Thymus (tissue), 11 donors: ENCODE measurements at regions not wholly inside any gene's neighbourhood (a gene's known extent, or its start where the extent isn't known, plus 50 kb on each side); places are given as distances from the start of the nearest gene placed in this dataset.
A peak's percentile ranks its signal among the peaks of the same experiment; 100 is the strongest.
"Not testable (repeated sequence)": the region's sequence is repeated elsewhere in the genome, so short reads cannot be mapped to it uniquely, and the experiment has no call there.

Source experiments
- DNase-seq, 9 donors: peaks; one replicate each; pipeline ENCODE4 v3.0.0-alpha.2; 2013; ENCODE audit warnings: low spot score in 9 of 9, low read depth in 6 of 9, missing footprints in 1 of 9
- H3K27ac ChIP-seq, 2 donors: one replicate each; pipeline ENCODE4 v1.5.1; 2013; ENCODE audit warnings: control low read depth in 1 of 2, low read depth in 1 of 2, low read length in 1 of 2, mild to moderate bottlenecking in 1 of 2, moderate library complexity in 1 of 2
- H3K27me3 ChIP-seq, 2 donors: one replicate each; pipeline ENCODE4 v1.5.1; 2013; ENCODE audit warnings: low read length in 1 of 2; ENCODE audit not compliant: control insufficient read depth in 2 of 2, insufficient read depth in 1 of 2
- H3K36me3 ChIP-seq, 2 donors: one replicate each; pipeline ENCODE4 v1.5.1; 2013; ENCODE audit warnings: low read length in 1 of 2, mild to moderate bottlenecking in 1 of 2, moderate library complexity in 1 of 2; ENCODE audit not compliant: control insufficient read depth in 2 of 2, insufficient read depth in 2 of 2
- H3K4me1 ChIP-seq, 2 donors: one replicate each; pipeline ENCODE4 v1.5.1; 2013; ENCODE audit warnings: low read length in 2 of 2; ENCODE audit not compliant: control insufficient read depth in 2 of 2, insufficient read depth in 2 of 2
- H3K4me3 ChIP-seq, 2 donors: one replicate each; pipeline ENCODE4 v1.5.1; 2013; ENCODE audit warnings: low read length in 2 of 2, control low read depth in 1 of 2, mild to moderate bottlenecking in 1 of 2
- H3K9me3 ChIP-seq, 2 donors: one replicate each; pipeline ENCODE4 v1.5.1; 2013; ENCODE audit warnings: low read length in 1 of 2, mild to moderate bottlenecking in 1 of 2; ENCODE audit not compliant: control insufficient read depth in 2 of 2, insufficient read depth in 1 of 2
- WGBS: extraction: QIAGEN DNeasy Blood & Tissue Kit; methylation state at CpG from one replicate; pipeline ENCODE4 v1.1.7; 2013; 5-methylcytosine and 5-hydroxymethylcytosine counted together
- donor health status: healthy.

GRCh38 chr11:45000918-45001317, 50.2 kb upstream of the TP53I11 start:
- no peaks in the 10 kb centered on the region for H3K27me3 ChIP-seq

GRCh38 chr11:45001466-45002165, 50.9 kb upstream of the TP53I11 start:
- no peak overlapping the region for H3K4me3 ChIP-seq
- no peaks in the 10 kb centered on the region for H3K9me3 ChIP-seq
- WGBS, result 96% methylated on average over 6 of the region's 6 CpGs
- H3K36me3 ChIP-seq, result no peaks in the 10 kb centered on the region
- no peaks in the 10 kb centered on the region for H3K4me1 ChIP-seq
- H3K27ac ChIP-seq, result no peak overlapping the region
- DNase-seq, result no peak
- H3K27me3 ChIP-seq, result no peaks in the 10 kb centered on the region

More at GRCh38 chr11:45000918-45001317, 50.2 kb upstream of the TP53I11 start:
- DNase-seq, result no peak
- Histone ChIP-seq H3K9me3 (no peaks in the 10 kb centered on the region), H3K4me1 (no peaks in the 10 kb centered on the region), H3K36me3 (no peaks in the 10 kb centered on the region), H3K4me3 (no peak overlapping the region), H3K27ac (no peak overlapping the region)
- WGBS, result 99% methylated on average over 4 of the region's 4 CpGs

- H3K9me3 ChIP-seq, result no peaks in the 10 kb centered on the region
- DNase-seq, result no peak
- no peak overlapping the region for H3K27ac ChIP-seq
- no peaks in the 10 kb centered on the region for H3K27me3 ChIP-seq
- H3K4me1 ChIP-seq, result no peaks in the 10 kb centered on the region
- no peaks in the 10 kb centered on the region for H3K36me3 ChIP-seq
- WGBS, result 99% methylated on average over 1 of the region's 1 CpG
- H3K4me3 ChIP-seq, result no peak overlapping the region
These were observed 54.4 kb upstream of the TP53I11 start for GRCh38 chr11:45005106-45005505.

GRCh38 chr11:45007011-45007410, 56.3 kb upstream of the TP53I11 start:
- Histone ChIP-seq H3K4me3 (no peak overlapping the region), H3K4me1 (no peaks in the 10 kb centered on the region), H3K27ac (no peak overlapping the region), H3K27me3 (no peaks in the 10 kb centered on the region), H3K36me3 (no peaks in the 10 kb centered on the region), H3K9me3 (no peaks in the 10 kb centered on the region)
- DNase-seq, result no peak
- 90% methylated on average over 8 of the region's 8 CpGs for WGBS

- H3K36me3 ChIP-seq, DNase-seq, H3K27ac ChIP-seq, H3K4me1 ChIP-seq, H3K27me3 ChIP-seq, H3K9me3 ChIP-seq, H3K4me3 ChIP-seq: not testable (repeated sequence)
- 87% methylated on average over 5 of the region's 5 CpGs for WGBS
These were observed 65.3 kb upstream of the TP53I11 start for GRCh38 chr11:45015983-45016382.

- H3K27me3 ChIP-seq, H3K27ac ChIP-seq, H3K4me1 ChIP-seq, DNase-seq, H3K9me3 ChIP-seq, H3K4me3 ChIP-seq, H3K36me3 ChIP-seq: not testable (repeated sequence)
- 91% methylated on average over 4 of the region's 4 CpGs for WGBS
These were observed 65.8 kb upstream of the TP53I11 start for GRCh38 chr11:45016446-45016845.

GRCh38 chr11:45017329-45017728, 66.6 kb upstream of the TP53I11 start:
- 94% methylated on average over 6 of the region's 6 CpGs for WGBS
- Histone ChIP-seq H3K27me3 (no peaks in the 10 kb centered on the region), H3K36me3 (no peaks in the 10 kb centered on the region)

GRCh38 chr11:45021001-45021400, 70.3 kb upstream of the TP53I11 start:
- H3K36me3 ChIP-seq, result no peaks in the 10 kb centered on the region
- H3K9me3 ChIP-seq, result no peaks in the 10 kb centered on the region
- peaks cover 2 to 28% of the 10 kb centered on the region in 2 donors for H3K4me1 ChIP-seq
- no peak for DNase-seq
- no peak overlapping the region for H3K27ac ChIP-seq
- H3K4me3 ChIP-seq, result no peak overlapping the region
- no peaks in the 10 kb centered on the region for H3K27me3 ChIP-seq

More at GRCh38 chr11:45017329-45017728, 66.6 kb upstream of the TP53I11 start:
- Histone ChIP-seq H3K4me1 (peaks cover 0 to 10% of the 10 kb centered on the region in 2 donors), H3K27ac (no peak overlapping the region), H3K9me3 (no peaks in the 10 kb centered on the region), H3K4me3 (no peak overlapping the region)
- no peak for DNase-seq

GRCh38 chr11:45021692-45022141, 71.0 kb upstream of the TP53I11 start:
- Histone ChIP-seq H3K9me3 (no peaks in the 10 kb centered on the region), H3K4me1 (peaks cover 4 to 35% of the 10 kb centered on the region in 2 donors), H3K36me3 (no peaks in the 10 kb centered on the region), H3K27me3 (no peaks in the 10 kb centered on the region), H3K27ac (no peak overlapping the region), H3K4me3 (no peak overlapping the region)
- DNase-seq, result peak in 2 of 9 donors; percentile 14 to 19
- WGBS, result 30% methylated on average over 9 of the region's 9 CpGs
